Prostate gland (tissue), 2 donors: ENCODE measurements at regions not wholly inside any gene's neighbourhood (a gene's known extent, or its start where the extent isn't known, plus 50 kb on each side); places are given as distances from the start of the nearest gene placed in this dataset.

Experiments used
- POLR2A ChIP-seq: fragments of 450-650 bp; IDR thresholded peaks from one replicate; pipeline ENCODE4 v1.6.1; 2016; ENCODE audit warnings: antibody characterized with exemption, mild to moderate bottlenecking
- POLR2AphosphoS5 ChIP-seq: sonication (generic); formaldehyde crosslinking; IDR thresholded peaks from one replicate; pipeline ENCODE4 v1.6.1; 2017; ENCODE audit warnings: antibody characterized with exemption
- TF ChIP-seq, protein P1 (sequence below), 4 experiments: fragments of 200-600 bp in 2 of 4; fragments of 450-650 bp in 2 of 4; sonication (generic) in 2 of 4; IDR thresholded peaks; 1 replicate in 3 of 4; 2 replicates in 1 of 4; pipeline ENCODE4 v1.5.1; 2016 to 2019; ENCODE audit warnings: antibody characterized with exemption in 4 of 4, mild to moderate bottlenecking in 2 of 4, moderate library complexity in 2 of 4

DNA sequence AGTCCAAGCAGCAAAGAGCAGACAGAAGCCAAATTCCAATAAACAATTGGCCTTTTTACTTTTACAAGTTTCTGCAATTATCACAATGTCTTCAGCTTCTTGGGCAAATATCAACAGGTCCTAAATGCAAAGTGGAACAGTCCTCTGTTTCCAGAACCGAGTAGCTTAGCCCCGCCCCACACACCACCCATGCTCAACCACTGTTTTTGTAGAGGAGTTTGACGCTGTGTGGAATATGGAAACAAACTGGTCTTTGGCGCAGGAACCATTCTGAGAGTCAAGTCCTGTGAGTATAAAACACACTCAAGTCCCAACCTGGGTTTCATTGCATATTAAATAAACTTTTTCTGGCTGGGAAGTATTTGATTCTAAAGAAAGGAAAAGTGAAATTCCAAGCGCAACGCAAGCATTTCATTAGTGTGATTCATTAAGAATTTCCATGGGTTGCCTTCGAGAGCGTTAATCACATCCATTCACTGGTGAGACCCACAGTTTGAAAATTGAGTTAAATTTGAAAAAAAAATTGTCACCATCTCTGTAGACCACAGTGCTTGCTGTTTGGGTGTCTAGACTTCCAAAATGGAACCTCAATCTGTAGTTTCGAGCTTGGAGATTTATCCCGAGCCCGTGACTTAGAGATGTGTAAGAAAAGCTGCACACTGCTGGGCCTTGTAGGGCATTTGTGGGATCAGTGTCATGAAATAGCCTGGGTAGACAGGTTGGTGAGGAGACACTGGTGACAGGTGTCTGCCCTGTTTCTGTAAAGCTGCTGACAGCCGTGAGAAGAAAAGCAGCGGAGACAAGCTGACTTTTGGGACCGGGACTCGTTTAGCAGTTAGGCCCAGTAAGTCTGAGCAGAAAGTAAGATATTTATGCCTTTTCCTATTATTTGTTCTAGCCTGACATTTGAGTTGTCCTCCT lies 96.1 kb downstream of the DAD1 start:
- TF ChIP-seq, protein P1, sequence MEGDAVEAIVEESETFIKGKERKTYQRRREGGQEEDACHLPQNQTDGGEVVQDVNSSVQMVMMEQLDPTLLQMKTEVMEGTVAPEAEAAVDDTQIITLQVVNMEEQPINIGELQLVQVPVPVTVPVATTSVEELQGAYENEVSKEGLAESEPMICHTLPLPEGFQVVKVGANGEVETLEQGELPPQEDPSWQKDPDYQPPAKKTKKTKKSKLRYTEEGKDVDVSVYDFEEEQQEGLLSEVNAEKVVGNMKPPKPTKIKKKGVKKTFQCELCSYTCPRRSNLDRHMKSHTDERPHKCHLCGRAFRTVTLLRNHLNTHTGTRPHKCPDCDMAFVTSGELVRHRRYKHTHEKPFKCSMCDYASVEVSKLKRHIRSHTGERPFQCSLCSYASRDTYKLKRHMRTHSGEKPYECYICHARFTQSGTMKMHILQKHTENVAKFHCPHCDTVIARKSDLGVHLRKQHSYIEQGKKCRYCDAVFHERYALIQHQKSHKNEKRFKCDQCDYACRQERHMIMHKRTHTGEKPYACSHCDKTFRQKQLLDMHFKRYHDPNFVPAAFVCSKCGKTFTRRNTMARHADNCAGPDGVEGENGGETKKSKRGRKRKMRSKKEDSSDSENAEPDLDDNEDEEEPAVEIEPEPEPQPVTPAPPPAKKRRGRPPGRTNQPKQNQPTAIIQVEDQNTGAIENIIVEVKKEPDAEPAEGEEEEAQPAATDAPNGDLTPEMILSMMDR (IDR thresholded peaks at IDR 0.05) = no peak
- TF ChIP-seq POLR2A (no peak), POLR2AphosphoS5 (no peak)
